HG02642 (cell line): ENCODE measurements at regions not wholly inside any gene's neighbourhood (a gene's known extent, or its start where the extent isn't known, plus 50 kb on each side); places are given as distances from the start of the nearest gene placed in this dataset.
"Not testable (repeated sequence)": the region's sequence is repeated elsewhere in the genome, so short reads cannot be mapped to it uniquely, and the experiment has no call there.

ENCODE experiments used
- ATAC-seq: cut with Tn5 transposase; IDR thresholded peaks from one replicate; pipeline ENCODE4 v1.9.1; 2021; ENCODE audit warnings: mild to moderate bottlenecking; ENCODE audit not compliant: unreplicated experiment, poor library complexity

GRCh38 chr5:98391921-98392625 is 381.4 kb upstream of the RGMB start:
- ATAC-seq, result no peak

- ATAC-seq, result not testable (repeated sequence)
These were observed 380.3 kb upstream of the RGMB start for GRCh38 chr5:98393205-98393604.

- no peak for ATAC-seq
These were observed 376.4 kb upstream of the RGMB start for GRCh38 chr5:98397081-98397480.

- ATAC-seq, result no peak
These were observed 375.0 kb upstream of the RGMB start for GRCh38 chr5:98398465-98398864.

DNA sequence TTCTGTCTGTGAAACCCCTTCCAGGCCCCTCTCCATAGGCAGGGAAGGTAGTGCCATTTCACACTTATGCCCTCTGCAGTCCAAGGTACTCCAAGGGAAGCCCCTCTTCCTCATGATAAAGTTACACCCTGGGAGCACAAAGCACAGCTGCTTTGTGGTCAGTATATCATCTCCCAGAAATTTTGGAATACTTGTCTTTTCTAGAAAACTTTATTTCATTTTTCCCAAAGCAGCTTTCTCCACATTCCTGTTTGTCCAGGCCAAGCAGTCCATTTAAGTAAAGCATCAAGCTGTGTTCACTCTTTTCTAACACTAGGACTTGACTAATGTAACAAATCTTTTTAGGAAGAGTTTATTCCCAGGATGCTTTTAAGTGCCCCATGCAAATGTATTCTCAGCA is 371.8 kb upstream of the RGMB start:
- no peak for ATAC-seq

DNA sequence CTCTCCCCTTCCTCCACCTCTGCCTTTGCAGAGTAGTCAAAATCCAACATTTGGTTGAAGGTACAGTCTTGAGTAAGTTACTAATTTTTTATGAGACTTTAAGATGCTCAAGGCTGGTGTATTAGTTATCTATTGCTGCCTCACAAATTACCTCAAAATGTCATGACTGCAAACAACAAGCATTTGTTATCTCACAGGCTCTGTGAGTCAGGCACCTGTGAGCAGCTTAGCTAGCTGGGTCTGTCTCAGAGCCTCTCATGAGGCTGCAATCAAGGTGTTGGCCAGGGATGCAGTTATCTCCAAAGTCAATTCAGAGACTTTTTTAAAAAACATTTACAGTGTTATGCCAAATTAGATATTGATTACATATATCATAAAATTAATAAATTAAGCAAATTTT is 371.3 kb upstream of the RGMB start:
- no peak for ATAC-seq

DNA sequence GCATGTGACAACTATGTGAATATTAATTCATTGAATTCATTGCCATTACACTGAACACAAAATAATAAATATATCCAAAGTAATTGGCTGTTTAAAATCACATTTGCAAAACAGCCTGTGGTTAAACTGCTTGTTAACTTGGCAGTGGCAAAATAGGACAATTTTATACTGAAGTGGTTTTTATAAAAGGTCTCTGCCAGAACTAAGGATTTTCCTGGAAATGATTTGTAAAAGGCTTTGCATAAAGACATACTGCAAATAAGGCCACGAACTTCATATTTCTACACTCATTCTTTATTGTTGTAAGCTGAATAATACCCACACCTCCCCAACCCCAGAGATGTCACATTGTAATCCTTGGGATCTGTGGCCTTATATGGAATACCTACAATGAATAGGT is 370.3 kb upstream of the RGMB start:
- ATAC-seq, result no peak

- ATAC-seq, result no peak
These were observed 358.5 kb upstream of the RGMB start for GRCh38 chr5:98414938-98415337.

- ATAC-seq, result no peak
These were observed 357.8 kb upstream of the RGMB start for GRCh38 chr5:98415663-98416062.

- ATAC-seq, result no peak
These were observed 356.9 kb upstream of the RGMB start for GRCh38 chr5:98416541-98416940.

- ATAC-seq, result no peak
These were observed 353.6 kb upstream of the RGMB start for GRCh38 chr5:98419825-98420224.

- ATAC-seq, result no peak
These were observed 348.6 kb upstream of the RGMB start for GRCh38 chr5:98424681-98425450.

GRCh38 chr5:98425640-98426039 is 347.8 kb upstream of the RGMB start:
- no peak for ATAC-seq

DNA sequence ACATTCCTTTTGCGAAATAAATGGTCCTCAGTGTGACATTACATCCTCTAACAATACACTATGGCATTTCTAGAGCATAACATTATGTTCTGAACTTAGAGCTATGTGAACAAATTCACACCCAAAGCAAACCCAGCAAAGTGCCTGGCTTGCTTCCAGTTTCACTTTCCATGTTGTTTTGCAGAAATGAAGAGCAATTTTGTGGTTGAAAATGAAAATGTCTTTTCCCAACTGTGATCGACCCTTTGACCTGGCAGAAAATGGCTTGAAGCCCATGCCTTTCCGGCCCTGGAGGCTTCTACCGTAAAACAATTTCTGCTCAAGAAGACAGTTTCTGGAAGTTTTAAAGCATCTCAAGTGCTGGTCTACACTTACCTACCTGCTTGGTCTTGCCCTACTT is 344.7 kb upstream of the RGMB start:
- ATAC-seq, result no peak

DNA sequence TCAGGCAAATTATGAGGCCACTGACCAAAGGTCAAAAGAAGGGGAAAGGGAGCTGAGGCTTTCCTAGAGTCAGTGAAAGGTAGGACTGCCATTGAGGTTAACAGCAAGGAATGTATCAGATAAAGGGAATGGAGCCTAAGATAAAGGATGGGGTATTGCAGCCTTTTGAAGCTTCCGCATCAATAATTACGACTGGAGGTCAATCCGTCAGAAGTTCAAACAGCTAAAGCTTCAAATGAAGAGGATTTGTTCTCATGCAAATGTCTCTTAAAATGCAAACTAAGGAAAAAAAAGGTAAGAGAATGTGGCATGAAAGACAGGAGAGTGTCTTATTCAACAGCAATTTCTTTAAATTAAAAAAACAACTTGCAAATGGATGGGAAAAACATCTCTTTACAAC is 341.1 kb upstream of the RGMB start:
- ATAC-seq, result no peak

DNA sequence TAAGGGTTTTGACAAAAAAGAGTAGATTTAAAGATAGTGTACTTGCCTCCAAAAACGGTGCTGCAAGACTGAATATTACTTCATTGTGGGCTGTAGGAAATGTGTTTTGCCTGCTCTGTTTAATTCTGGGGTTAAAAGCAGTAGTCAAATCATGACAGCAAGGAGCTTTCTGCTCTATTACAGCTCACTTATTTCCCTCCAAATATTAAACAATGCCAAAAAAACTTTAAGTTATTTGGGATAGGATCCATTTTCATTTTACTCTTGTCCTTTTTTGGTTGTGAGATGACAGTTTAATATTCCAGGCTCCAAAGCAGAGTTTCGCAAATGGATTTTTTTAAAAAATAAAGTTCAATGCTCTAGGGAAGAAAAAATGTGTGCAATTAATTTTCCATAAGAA is 340.4 kb upstream of the RGMB start:
- no peak for ATAC-seq

DNA sequence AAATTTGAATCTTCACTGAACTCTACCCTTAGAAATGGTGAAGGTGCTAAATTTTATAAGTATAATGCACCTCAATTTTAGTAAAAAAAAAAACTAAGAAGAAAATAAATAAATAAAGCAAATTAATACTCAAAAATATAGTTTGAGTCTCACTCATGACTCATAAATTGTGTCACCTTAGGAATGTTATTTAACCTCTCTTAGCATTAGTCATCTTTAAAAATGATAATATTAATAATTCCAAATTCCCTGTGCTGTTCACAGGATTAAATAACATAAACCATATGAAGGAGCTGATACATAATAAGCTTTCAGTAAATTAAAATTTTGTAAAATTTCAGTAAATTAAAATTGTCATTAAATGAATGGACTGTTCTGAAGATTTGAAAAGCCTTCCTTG is 339.8 kb upstream of the RGMB start:
- no peak for ATAC-seq

GRCh38 chr5:98436667-98437066 is 336.8 kb upstream of the RGMB start:
- no peak for ATAC-seq

DNA sequence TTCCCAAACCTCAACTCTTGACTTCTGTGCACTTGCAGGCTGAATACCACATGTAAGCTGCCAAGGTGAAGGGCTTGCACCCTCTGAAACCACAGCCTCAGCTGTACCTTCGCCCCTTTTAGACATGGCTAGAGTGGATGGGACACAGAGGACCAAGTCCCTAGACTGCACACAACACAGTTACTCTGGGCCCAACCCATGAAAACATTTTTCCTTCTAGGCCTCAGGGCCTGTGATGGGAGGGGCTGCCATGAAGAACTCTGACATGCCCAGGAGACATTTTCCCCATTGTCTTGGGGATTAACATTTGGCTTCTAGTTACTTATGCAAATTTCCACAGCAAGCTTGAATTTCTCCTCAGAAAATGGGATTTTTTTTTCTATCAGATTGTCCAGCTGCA is 331.0 kb upstream of the RGMB start:
- ATAC-seq, result no peak

DNA sequence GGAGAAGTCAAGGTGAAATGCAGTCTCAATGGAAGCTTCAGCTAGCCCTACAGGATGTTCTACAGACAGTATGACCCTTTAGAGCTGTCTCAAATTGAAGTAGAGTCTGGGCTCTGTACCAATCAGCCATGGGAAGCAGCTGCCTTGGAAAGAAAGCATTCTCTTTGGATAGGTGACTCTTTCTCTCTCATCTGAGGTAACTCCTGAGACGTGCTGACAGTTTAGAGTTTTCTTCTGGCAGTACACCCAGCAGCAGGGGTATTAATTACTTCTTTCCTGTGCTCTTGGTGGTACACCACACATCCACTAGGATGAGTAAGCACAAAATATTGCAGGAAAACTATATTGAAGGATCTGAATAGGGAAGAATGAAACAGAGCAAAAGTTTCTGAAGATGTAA is 329.6 kb upstream of the RGMB start:
- ATAC-seq, result no peak

GRCh38 chr5:98453296-98453695 is 320.2 kb upstream of the RGMB start:
- no peak for ATAC-seq

DNA sequence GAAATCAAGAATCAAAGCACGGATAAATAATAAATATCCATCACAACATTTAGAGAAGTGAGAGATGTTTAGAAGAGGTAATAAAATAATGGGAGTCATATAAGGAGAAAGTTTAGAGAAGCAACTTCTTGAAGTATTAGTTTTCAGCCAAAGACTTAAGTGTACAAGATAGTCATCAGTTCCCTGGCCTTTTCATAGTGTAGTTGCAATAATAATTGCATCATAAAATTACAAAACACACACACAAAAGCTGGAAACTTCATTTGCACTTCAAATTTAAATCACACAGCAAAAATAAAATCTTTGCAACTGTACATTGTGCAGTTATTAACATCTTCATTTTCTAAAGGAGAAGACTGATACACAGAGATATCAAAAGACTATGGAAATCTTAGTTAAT is 319.1 kb upstream of the RGMB start:
- ATAC-seq, result no peak
